GM23338 (cell line): ENCODE measurements at regions not wholly inside any gene's neighbourhood (a gene's known extent, or its start where the extent isn't known, plus 50 kb on each side); places are given as distances from the start of the nearest gene placed in this dataset.

Experiments used
- ATAC-seq: fragments of 200-7000 bp; cut with Tn5 transposase; 3 replicates; pipeline ENCODE4 v1.9.1; 2020
- DNase-seq: peaks from one replicate; pipeline ENCODE4 v3.0.0-alpha.2; 2015; ENCODE audit warnings: low spot score
- H2AFZ ChIP-seq: fragments of 200-600 bp; sonication (generic); 2 replicates; pipeline ENCODE4 v1.8.0; 2016; ENCODE audit warnings: antibody characterized with exemption, mild to moderate bottlenecking, moderate library complexity
- H3F3A ChIP-seq: fragments of 200-600 bp; sonication (generic); replicated peaks from 2 replicates; pipeline ENCODE4 v1.8.0; 2017; ENCODE audit warnings: antibody characterized with exemption, mixed run types, low read depth
- H3K27ac ChIP-seq: fragments of 200-600 bp; sonication (generic); 2 replicates; pipeline ENCODE4 v1.6.1; 2016; ENCODE audit warnings: low read depth
- H3K27me3 ChIP-seq: fragments of 200-600 bp; sonication (generic); 2 replicates; pipeline ENCODE4 v1.8.0; 2016; ENCODE audit warnings: mild to moderate bottlenecking, mixed run types, moderate library complexity; ENCODE audit not compliant: insufficient read depth
- H3K36me3 ChIP-seq: fragments of 200-600 bp; sonication (generic); 2 replicates; pipeline ENCODE4 v1.8.0; 2016; ENCODE audit warnings: mild to moderate bottlenecking; ENCODE audit not compliant: insufficient read depth
- H3K4me1 ChIP-seq: fragments of 200-600 bp; sonication (generic); 2 replicates; pipeline ENCODE4 v1.8.0; 2016; ENCODE audit warnings: mild to moderate bottlenecking, moderate library complexity; ENCODE audit not compliant: insufficient read depth
- H3K4me2 ChIP-seq: fragments of 200-600 bp; sonication (generic); 2 replicates; pipeline ENCODE4 v1.7.1; 2017; ENCODE audit warnings: mixed run types
- H3K4me3 ChIP-seq: fragments of 200-600 bp; sonication (generic); 2 replicates; pipeline ENCODE4 v1.6.1; 2016; ENCODE audit warnings: mixed run types
- H3K79me2 ChIP-seq: fragments of 200-600 bp; sonication (generic); replicated peaks from 2 replicates; pipeline ENCODE4 v1.8.0; 2017; ENCODE audit warnings: mild to moderate bottlenecking; ENCODE audit not compliant: insufficient read depth
- H3K9me2 ChIP-seq: fragments of 200-600 bp; sonication (generic); 2 replicates; pipeline ENCODE4 v1.8.0; 2017; ENCODE audit not compliant: insufficient read depth
- H4K20me1 ChIP-seq: fragments of 200-600 bp; sonication (generic); replicated peaks from 2 replicates; pipeline ENCODE4 v1.8.0; 2017; ENCODE audit warnings: mild to moderate bottlenecking; ENCODE audit not compliant: insufficient read depth
- H3K27ac Mint-ChIP-seq: 2 replicates; pipeline ENCODE4 v1.8.0; 2020; ENCODE audit warnings: inconsistent platforms, mild to moderate bottlenecking, moderate library complexity, mixed read lengths
- H3K27me3 Mint-ChIP-seq: 3 replicates; pipeline ENCODE4 v1.8.0; 2022; ENCODE audit warnings: low read depth, mild to moderate bottlenecking, moderate library complexity, mixed read lengths, inconsistent platforms; ENCODE audit not compliant: insufficient read depth, poor library complexity
- H3K36me3 Mint-ChIP-seq: 3 replicates; pipeline ENCODE4 v1.8.0; 2021; ENCODE audit warnings: low read depth, mild to moderate bottlenecking, inconsistent platforms, moderate library complexity, mixed read lengths
- H3K4me1 Mint-ChIP-seq: 3 replicates; pipeline ENCODE4 v1.8.0; 2020; ENCODE audit warnings: mild to moderate bottlenecking, inconsistent platforms, mixed read lengths
- H3K4me3 Mint-ChIP-seq: 3 replicates; pipeline ENCODE4 v1.8.0; 2021; ENCODE audit warnings: moderate library complexity, mild to moderate bottlenecking, inconsistent platforms, mixed read lengths
- H3K9me3 Mint-ChIP-seq: 3 replicates; pipeline ENCODE4 v1.8.0; 2020; ENCODE audit warnings: moderate library complexity, mild to moderate bottlenecking, inconsistent platforms, mixed read lengths
- CREB1 ChIP-seq: fragments of 250-450 bp; sonication (Bioruptor Pico); IDR thresholded peaks from 2 replicates; pipeline ENCODE4 v1.5.0; 2020; ENCODE audit warnings: low read depth, mild to moderate bottlenecking, moderate library complexity
- CTCF ChIP-seq, 2 experiments: fragments of 200-600 bp in 1 of 2; sonication (generic) in 1 of 2; conservative IDR thresholded peaks; 2 replicates each; pipeline versions ENCODE4 v1.5.1 to v1.6.1; 2016 to 2017; ENCODE audit warnings: antibody characterized with exemption in 2 of 2, low read depth in 2 of 2, mild to moderate bottlenecking in 2 of 2, moderate library complexity in 1 of 2
- ETS1 ChIP-seq: IDR thresholded peaks from 2 replicates; pipeline ENCODE4 v1.6.1; 2016; ENCODE audit warnings: antibody characterized with exemption
- EZH2 ChIP-seq: fragments of 200-600 bp; sonication (generic); IDR thresholded peaks from one replicate; pipeline ENCODE4 v1.8.0; 2017; ENCODE audit warnings: antibody characterized with exemption, mild to moderate bottlenecking, low read depth; ENCODE audit not compliant: unreplicated experiment
- EZH2phosphoT487 ChIP-seq: fragments of 200-600 bp; sonication (generic); IDR thresholded peaks from one replicate; pipeline ENCODE4 v1.8.1; 2018; ENCODE audit warnings: antibody characterized with exemption; ENCODE audit not compliant: unreplicated experiment
- JUNB ChIP-seq: IDR thresholded peaks from one replicate; pipeline ENCODE4 v1.6.1; 2016; ENCODE audit warnings: antibody characterized with exemption; ENCODE audit not compliant: unreplicated experiment
- NANOG ChIP-seq: IDR thresholded peaks from 2 replicates; pipeline ENCODE4 v1.6.1; 2016; ENCODE audit warnings: antibody characterized with exemption, borderline replicate concordance
- POLR2AphosphoS5 ChIP-seq: IDR thresholded peaks from 2 replicates; pipeline ENCODE4 v1.6.1; 2016; ENCODE audit warnings: antibody characterized with exemption, low read depth
- REST ChIP-seq: IDR thresholded peaks from one replicate; pipeline ENCODE4 v1.6.1; 2018; ENCODE audit warnings: antibody characterized with exemption; ENCODE audit not compliant: unreplicated experiment
- STAT1 ChIP-seq: IDR thresholded peaks from one replicate; pipeline ENCODE4 v1.6.1; 2016; ENCODE audit warnings: antibody characterized with exemption; ENCODE audit not compliant: unreplicated experiment
- ZNF114 ChIP-seq: fragments of 250-450 bp; sonication (Bioruptor Pico); IDR thresholded peaks from 2 replicates; pipeline ENCODE4 v1.5.0; 2020; ENCODE audit warnings: mild to moderate bottlenecking, moderate library complexity
- ZNF331 ChIP-seq: fragments of 250-450 bp; sonication (Bioruptor Pico); IDR thresholded peaks from 2 replicates; pipeline ENCODE4 v1.5.0; 2020; ENCODE audit warnings: low read depth, mild to moderate bottlenecking, moderate library complexity
- ZNF462 ChIP-seq: fragments of 250-450 bp; sonication (Bioruptor Pico); IDR thresholded peaks from 2 replicates; pipeline ENCODE4 v1.5.0; 2020; ENCODE audit warnings: mild to moderate bottlenecking, moderate library complexity

GRCh38 chrX:95945528-95945927, 739.1 kb upstream of the DIAPH2 start:
- no peak overlapping the region for H3K4me3 ChIP-seq
- Mint-ChIP-seq H3K4me1 (no peaks in the 10 kb centered on the region), H3K9me3 (no peaks in the 10 kb centered on the region), H3K36me3 (no peaks in the 10 kb centered on the region), H3K27me3 (peaks cover 2% of the 10 kb centered on the region), H3K27ac (no peak overlapping the region), H3K4me3 (no peak overlapping the region)
- H3K27me3 ChIP-seq = no peaks in the 10 kb centered on the region
- no peak overlapping the region for H3K27ac ChIP-seq
- H4K20me1 ChIP-seq = no peaks in the 10 kb centered on the region
- H3K4me2 ChIP-seq = no peak overlapping the region
- H3K36me3 ChIP-seq = no peaks in the 10 kb centered on the region
- DNase-seq (no peak), ATAC-seq (no peak)
- no peaks in the 10 kb centered on the region for H3K9me2 ChIP-seq
- H3K79me2 ChIP-seq = no peaks in the 10 kb centered on the region
- no peaks in the 10 kb centered on the region for H3K4me1 ChIP-seq
- TF ChIP-seq EZH2phosphoT487 = no peak
- TF ChIP-seq NANOG = no peak
- no peak for TF ChIP-seq JUNB
- no peak for TF ChIP-seq STAT1
- no peak for TF ChIP-seq ZNF462 (CRISPR knock-in tag)
- TF ChIP-seq CTCF (conservative IDR thresholded peaks at IDR 0.05; ENCODE audit: low read depth in 2 of 2) = no peak
- TF ChIP-seq ZNF331 (CRISPR knock-in tag) = no peak
- no peak for TF ChIP-seq CREB1 (CRISPR knock-in tag)
- no peak for TF ChIP-seq EZH2
- no peak for TF ChIP-seq REST
- no peak for TF ChIP-seq ZNF114 (CRISPR knock-in tag)
- no peak for TF ChIP-seq POLR2AphosphoS5
- TF ChIP-seq ETS1 = no peak
- H3F3A ChIP-seq = no peaks in the 10 kb centered on the region
- H2AFZ ChIP-seq = no peak overlapping the region
